ENCODE measurements at regions not wholly inside any gene's neighbourhood (a gene's known extent, or its start where the extent isn't known, plus 50 kb on each side); places are given as distances from the start of the nearest gene placed in this dataset.
"Not testable (repeated sequence)": the region's sequence is repeated elsewhere in the genome, so short reads cannot be mapped to it uniquely, and the experiment has no call there.

DNA sequence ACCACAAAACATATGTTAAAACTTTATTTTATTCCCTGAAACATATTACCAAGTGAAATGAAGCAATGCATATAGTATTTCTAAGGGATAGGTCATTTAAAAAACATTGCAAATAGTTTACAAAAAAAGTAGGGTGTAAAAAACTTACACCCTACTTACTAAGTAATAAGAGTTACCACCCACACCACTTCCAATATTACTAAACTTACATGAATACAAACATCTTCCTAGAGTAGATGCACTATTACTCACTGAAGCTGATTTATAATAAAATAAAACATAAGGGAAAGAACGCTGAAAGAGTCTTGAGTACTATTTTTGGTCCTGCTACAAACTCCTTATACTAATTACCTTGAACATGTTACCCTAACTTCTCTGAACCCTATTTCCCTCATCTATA is 289.4 kb downstream of the HINT1 start:
- Histone ChIP-seq H3K9ac (ENCODE audit: low read depth, low read length) (no peak overlapping the region), H3K36me3 (ENCODE audit: insufficient read depth, low read length) (no peaks in the 10 kb centered on the region), H3K9me3 (ENCODE audit: control insufficient read depth, insufficient read depth, low read length) (no peaks in the 10 kb centered on the region), H3K4me1 (ENCODE audit: insufficient read depth, low read length) (peaks cover 4% of the 10 kb centered on the region; the same call in 1 of the 2 replicates)

DNA sequence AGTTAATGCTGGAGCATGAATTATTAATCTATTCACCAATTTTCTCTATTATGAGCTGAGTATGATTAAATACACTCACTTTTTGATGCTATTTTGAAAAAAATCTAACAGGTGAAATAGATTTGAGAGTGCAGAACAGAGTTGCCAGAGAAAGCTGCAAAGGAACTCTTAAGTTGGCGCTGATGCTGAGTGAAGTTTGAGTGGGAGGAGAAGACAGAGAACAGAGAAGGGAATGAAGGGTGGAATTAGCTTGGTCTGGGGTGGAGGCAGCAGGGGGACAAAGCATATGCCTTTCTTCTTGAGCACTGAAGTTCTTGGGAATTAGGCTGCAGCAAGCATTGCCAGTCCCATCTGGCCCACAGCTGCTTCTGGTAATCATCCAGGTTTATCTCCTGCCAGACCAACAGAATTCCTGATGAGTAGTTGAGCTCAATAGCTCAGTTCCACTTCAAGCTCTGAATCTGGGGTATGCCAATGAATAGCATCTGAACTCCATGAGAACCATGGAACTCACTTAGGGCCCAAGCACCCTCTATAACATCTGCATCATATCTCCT is 290.1 kb downstream of the HINT1 start:
- H3K4me1 ChIP-seq (ENCODE audit: insufficient read depth, low read length) = peaks cover 5% of the 10 kb centered on the region; the same call in 1 of the 2 replicates
- no peak overlapping the region for H3K9ac ChIP-seq (ENCODE audit: low read depth, low read length)
- no peaks in the 10 kb centered on the region for H3K9me3 ChIP-seq (ENCODE audit: control insufficient read depth, insufficient read depth, low read length)
- no peaks in the 10 kb centered on the region for H3K36me3 ChIP-seq (ENCODE audit: insufficient read depth, low read length)

DNA sequence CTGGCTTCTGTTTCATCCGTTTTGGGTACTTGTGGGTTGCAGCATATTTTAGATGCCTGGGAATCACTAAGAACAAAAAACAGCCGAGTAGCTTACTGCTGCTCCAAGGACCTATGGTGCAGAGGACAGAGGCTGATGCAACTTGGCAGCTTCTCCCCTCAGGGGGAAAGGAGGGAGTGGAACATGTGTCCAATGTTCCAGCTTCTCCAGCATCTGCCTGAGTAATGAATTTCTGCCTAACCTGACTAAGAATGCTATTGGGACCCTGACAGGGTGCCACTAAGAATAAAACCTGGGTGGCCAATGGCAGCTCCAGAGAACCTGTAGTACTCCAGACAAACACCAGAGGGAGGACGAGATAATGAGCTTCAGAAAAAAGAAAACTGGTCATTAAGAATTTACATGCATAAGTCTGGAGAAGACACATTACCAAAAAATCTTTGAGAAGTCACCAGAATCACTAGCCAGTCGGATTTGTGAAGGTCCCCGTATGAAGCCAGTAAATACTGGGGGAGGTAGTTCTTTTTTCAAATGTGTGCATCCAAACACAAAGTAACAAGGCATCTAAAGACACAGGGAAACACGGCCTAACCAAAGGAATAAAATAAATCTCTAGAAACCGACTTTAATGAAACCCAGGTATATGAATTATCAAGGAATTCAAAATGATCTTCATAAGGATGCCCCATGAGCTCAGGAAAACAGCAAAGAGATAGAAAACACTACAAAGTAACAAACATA is 293.5 kb downstream of the HINT1 start:
- peaks cover 10% of the 10 kb centered on the region for H3K4me1 ChIP-seq (ENCODE audit: insufficient read depth, low read length)
- no peaks in the 10 kb centered on the region for H3K36me3 ChIP-seq (ENCODE audit: insufficient read depth, low read length)
- no peak overlapping the region for H3K9ac ChIP-seq (ENCODE audit: low read depth, low read length)
- no peaks in the 10 kb centered on the region for H3K9me3 ChIP-seq (ENCODE audit: control insufficient read depth, insufficient read depth, low read length)

DNA sequence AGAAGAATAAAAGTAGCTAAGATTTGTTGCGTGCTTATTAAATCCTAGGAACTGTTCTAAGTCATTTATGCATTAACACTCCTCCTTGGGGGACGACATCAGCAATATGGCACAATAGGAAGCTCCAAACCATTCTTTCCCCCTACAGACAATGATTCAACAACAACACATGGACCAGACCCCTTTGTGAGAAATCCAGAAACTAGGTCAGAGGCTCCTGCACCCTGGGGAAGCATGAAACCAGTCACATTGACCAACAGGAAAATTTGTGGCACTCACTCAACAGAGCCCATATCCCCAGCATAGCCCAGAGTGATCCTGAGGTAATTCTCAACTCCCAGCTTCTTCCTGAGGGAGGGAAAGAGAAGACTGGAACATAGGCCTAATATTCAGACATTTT is 294.4 kb downstream of the HINT1 start:
- peaks cover 10% of the 10 kb centered on the region for H3K4me1 ChIP-seq (ENCODE audit: insufficient read depth, low read length)
- no peaks in the 10 kb centered on the region for H3K9me3 ChIP-seq (ENCODE audit: control insufficient read depth, insufficient read depth, low read length)
- H3K36me3 ChIP-seq (ENCODE audit: insufficient read depth, low read length) = no peaks in the 10 kb centered on the region
- no peak overlapping the region for H3K9ac ChIP-seq (ENCODE audit: low read depth, low read length)

DNA sequence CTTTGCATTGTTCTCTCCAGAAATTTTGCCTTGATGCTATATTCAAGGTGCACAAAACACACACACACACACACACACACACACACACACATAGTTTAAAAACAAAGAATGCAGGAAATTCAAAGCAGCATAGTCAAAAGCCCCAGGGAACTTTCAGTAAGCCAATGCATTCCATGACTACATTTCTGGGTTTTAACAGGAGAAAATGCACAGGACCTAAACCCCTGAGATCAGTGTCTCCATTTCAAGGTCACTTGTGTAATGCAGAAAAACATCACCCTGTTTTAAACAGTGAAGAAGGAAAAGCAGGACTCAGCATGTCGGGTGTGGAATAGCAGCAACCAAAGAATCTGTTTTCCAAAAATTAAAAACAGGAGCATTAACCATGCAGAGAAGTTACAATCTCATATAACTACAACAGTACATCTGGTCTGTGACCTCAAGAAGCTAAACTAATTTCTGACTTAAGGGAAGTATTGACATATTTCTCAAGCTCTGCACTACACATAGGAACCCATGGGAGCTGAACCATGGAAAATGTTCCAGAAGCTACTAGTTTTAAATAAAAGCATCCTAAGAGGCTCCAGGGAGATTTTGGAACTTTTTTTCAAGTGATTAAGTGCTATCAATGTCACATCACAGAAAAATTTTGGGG is 296.7 kb downstream of the HINT1 start:
- Histone ChIP-seq H3K9me3 (ENCODE audit: control insufficient read depth, insufficient read depth, low read length) (no peaks in the 10 kb centered on the region; the same call in 1 of the 2 replicates), H3K36me3 (ENCODE audit: insufficient read depth, low read length) (no peaks in the 10 kb centered on the region), H3K9ac (ENCODE audit: low read depth, low read length) (no peak overlapping the region), H3K4me1 (ENCODE audit: insufficient read depth, low read length) (peaks cover 10% of the 10 kb centered on the region)

DNA sequence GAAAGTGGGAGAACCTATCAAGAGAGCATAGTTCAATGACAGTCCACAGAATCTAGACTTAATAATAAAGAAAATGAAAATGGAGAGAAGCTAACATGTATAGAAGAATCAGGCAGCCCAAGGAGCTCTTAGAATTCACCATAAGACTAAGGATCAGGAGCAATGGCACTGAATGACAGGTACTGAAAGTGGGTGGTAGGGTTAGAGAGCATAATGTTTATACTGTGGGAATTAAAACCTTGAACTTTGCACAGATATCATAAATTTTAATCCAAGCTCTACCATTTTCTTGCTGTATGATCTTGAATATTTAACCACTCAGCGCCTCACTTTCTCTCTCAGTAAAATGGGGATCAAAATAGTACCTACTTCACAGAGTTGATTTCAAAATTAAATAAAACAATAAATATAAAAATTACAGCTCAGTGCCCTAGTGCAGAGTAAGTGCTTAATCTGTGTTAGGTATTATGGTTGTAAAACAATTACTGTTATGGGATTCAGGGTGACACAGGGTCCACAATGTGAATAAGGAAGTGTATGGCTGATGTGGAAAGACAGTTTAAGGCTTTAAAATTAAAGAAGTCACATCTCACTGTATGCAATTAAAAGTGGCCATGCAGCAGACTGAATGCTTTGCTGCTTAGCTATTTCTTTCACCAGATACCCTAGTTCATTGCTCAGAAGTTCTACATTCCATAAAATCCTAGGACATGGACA is 319.8 kb downstream of the HINT1 start:
- Histone ChIP-seq H3K9me3 (ENCODE audit: control insufficient read depth, insufficient read depth, low read length) (no peaks in the 10 kb centered on the region), H3K4me1 (ENCODE audit: insufficient read depth, low read length) (no peaks in the 10 kb centered on the region), H3K36me3 (ENCODE audit: insufficient read depth, low read length) (no peaks in the 10 kb centered on the region), H3K9ac (ENCODE audit: low read depth, low read length) (no peak overlapping the region)

DNA sequence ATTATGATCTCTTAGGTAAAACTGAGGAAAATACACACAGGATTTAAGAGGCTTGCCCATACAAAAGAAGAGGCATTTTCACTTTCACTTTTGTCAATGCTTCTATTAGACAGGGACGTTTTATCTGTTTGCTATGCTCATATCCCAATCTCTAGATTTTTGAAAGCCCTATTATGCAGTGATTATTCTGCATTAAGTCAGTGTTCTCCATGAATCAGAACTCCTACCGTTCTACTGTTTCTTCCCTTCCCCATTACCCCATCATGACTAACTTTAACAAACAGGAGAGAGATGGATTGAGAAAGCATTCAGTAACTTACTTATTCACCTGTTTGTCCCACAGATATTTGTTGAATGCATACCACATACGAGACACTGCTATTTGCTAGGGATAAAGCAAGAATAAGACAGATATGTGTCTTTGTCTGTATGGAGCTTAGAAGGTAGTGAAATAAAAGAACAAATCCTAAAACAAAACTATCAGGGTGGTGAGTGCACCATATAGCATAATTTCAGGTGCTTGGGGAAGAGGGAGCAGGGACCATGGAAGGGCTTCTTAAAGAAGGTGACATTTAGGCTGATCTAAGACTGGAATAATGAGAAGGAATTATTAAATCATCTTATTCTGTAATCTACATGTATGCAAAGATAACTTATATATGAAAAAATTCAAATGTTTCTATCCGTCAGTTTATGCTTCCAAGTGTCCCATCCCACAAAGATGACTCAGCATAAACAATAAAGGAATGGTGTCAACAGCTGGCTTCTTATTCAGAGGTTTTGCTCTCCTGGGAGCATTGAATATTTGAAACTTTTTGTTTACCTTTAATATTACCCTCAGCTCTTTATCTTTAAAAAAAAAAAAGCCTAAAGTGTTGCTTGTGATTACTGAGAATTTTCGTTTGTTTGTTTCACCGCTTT is 328.1 kb downstream of the HINT1 start:
- no peaks in the 10 kb centered on the region for H3K36me3 ChIP-seq (ENCODE audit: insufficient read depth, low read length)
- H3K9me3 ChIP-seq (ENCODE audit: control insufficient read depth, insufficient read depth, low read length) = no peaks in the 10 kb centered on the region
- no peaks in the 10 kb centered on the region for H3K4me1 ChIP-seq (ENCODE audit: insufficient read depth, low read length)
- H3K9ac ChIP-seq (ENCODE audit: low read depth, low read length) = no peak overlapping the region

DNA sequence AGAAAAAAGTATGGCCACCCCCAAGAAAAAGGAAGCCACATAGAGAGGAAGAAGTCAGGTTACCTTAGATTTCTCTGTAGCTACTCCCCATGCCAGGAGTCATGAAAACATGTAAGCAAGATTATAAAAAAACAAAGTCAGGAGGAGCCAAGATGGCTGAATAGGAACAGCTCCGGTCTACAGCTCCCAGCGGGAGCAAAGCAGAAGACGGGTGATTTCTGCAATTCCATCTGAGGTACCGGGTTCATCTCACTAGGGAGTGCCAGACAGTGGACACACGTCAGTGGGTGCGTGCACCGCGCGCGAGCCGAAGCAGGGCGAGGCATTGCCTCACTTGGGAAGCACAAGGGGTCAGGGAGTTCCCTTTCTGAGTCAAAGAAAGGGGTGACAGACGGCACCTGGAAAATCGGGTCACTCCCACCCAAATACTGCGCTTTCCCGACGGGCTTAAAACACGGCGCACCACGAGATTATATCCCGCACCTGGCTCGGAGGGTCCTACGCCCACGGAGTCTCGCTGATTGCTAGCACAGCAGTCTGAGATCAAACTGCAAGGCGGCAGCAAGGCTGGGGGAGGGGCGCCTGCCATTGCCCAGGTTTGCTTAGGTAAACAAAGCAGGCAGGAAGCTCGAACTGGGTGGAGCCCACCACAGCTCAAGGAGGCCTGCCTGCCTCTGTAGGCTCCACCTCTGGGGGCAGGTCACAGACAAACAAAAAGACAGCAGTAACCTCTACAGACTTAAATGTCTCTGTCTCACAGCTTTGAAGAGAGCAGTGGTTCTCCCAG is 347.3 kb downstream of the HINT1 start:
- not testable (repeated sequence) for H3K36me3 ChIP-seq (ENCODE audit: insufficient read depth, low read length); H3K9me3 ChIP-seq (ENCODE audit: control insufficient read depth, insufficient read depth, low read length); H3K9ac ChIP-seq (ENCODE audit: low read depth, low read length); H3K4me1 ChIP-seq (ENCODE audit: insufficient read depth, low read length)

DNA sequence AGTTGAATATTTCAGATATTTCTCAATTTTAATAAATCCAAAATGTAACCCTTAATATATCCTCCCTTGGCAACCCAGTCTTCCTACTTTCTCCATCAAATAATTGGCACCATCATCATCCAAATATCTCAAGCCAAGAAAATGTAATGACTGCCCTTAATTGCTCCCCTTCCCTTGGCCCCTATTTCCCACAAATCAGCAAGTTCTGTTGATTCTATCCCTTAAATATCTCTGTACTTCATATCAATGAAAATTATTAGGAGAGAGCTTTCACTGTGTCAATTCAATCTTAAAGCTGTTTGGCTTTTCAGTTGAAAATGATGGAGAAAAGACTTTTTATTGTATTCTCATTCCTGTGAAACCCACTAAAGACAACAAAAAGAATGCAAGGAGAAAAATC is 349.8 kb downstream of the HINT1 start:
- no peaks in the 10 kb centered on the region for H3K9me3 ChIP-seq (ENCODE audit: control insufficient read depth, insufficient read depth, low read length)
- H3K4me1 ChIP-seq (ENCODE audit: insufficient read depth, low read length) = no peaks in the 10 kb centered on the region
- H3K36me3 ChIP-seq (ENCODE audit: insufficient read depth, low read length) = no peaks in the 10 kb centered on the region
- no peak overlapping the region for H3K9ac ChIP-seq (ENCODE audit: low read depth, low read length)

DNA sequence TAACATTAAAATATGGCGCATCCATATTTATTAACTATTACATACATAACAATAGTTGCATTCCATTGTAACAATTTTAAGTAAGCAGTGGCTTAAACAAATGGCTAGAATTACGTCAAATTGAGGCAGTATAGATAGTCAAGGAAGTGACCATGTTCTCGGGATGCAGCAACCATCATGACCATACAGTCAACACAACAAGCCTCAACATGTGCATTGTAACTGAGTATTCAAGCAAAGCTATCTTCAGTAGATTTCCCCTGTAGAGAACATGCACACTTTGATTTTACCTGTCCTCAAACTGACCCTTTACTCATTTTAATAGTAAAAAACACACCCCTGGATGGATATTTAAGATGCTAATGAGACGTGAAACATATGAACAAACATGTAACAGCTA is 356.4 kb downstream of the HINT1 start:
- no peak overlapping the region for H3K9ac ChIP-seq (ENCODE audit: low read depth, low read length)
- H3K36me3 ChIP-seq (ENCODE audit: insufficient read depth, low read length) = no peaks in the 10 kb centered on the region
- no peaks in the 10 kb centered on the region for H3K4me1 ChIP-seq (ENCODE audit: insufficient read depth, low read length)

DNA sequence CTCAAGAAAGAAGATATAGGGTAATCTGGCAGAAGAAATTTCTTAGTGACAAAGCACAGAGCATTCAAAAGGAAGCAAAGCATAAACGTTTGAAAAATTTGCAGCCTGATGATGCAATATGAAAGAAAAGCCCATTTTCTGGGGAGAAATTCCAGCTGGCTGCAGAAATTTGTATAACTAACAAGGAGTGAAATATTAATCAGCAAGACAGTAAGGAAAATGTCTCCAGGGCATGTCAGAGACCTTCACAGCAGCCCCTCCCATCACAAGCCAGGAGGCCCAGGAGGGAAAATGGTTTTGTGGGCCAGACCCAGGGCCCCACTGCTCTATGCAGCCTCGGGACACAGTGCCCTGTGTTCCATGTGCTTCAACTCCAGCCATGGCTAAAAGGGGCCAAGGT is 359.4 kb downstream of the HINT1 start:
- H3K4me1 ChIP-seq (ENCODE audit: insufficient read depth, low read length) = no peaks in the 10 kb centered on the region
- H3K36me3 ChIP-seq (ENCODE audit: insufficient read depth, low read length) = no peaks in the 10 kb centered on the region
- H3K9ac ChIP-seq (ENCODE audit: low read depth, low read length) = no peak overlapping the region
- no peaks in the 10 kb centered on the region; the same call in 1 of the 2 replicates for H3K9me3 ChIP-seq (ENCODE audit: control insufficient read depth, insufficient read depth, low read length)

More for the DNA sequence above, 356.4 kb downstream of the HINT1 start:
- no peaks in the 10 kb centered on the region; the same call in 1 of the 2 replicates for H3K9me3 ChIP-seq (ENCODE audit: control insufficient read depth, insufficient read depth, low read length)

DNA sequence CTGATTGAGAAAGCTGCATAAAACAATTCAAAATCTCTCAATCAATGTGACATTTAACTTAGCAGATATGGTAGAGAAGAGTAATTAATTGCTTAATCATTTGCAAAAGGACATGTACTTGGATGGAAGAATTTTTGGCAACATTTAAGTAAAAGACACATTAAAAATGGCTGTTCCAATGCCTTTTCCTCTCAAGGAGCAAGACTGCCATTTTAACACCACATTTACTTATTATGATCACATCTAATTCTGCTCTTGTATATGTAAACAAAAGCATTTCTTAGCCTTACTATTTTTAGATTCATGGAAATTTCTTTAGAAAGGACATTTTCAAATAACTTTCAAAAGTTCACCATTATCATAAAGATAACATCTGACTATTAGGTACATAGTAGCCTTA is 360.0 kb downstream of the HINT1 start:
- no peaks in the 10 kb centered on the region; the same call in 1 of the 2 replicates for H3K9me3 ChIP-seq (ENCODE audit: control insufficient read depth, insufficient read depth, low read length)
- no peak overlapping the region for H3K9ac ChIP-seq (ENCODE audit: low read depth, low read length)
- no peaks in the 10 kb centered on the region for H3K36me3 ChIP-seq (ENCODE audit: insufficient read depth, low read length)
- H3K4me1 ChIP-seq (ENCODE audit: insufficient read depth, low read length) = no peaks in the 10 kb centered on the region

DNA sequence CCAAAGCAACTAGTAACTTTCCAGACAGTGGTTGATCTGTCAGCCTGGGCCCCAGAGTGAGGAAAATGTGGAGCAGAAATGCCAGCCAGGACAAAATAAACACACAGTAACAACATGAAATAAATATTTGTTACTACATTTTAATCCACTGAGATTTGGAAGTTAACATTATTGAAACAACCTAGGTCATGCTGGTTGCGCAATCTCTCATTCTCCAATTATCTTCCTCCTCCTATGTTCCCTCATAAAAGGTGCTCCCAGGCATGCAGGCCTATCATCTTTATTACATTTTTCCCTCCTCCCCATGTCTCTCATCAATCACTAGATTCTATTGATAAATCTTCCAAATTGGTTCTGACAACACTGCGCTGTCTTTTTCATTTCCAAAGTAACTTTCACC is 363.1 kb downstream of the HINT1 start:
- no peaks in the 10 kb centered on the region; the same call in 1 of the 2 replicates for H3K9me3 ChIP-seq (ENCODE audit: control insufficient read depth, insufficient read depth, low read length)
- no peak overlapping the region for H3K9ac ChIP-seq (ENCODE audit: low read depth, low read length)
- H3K36me3 ChIP-seq (ENCODE audit: insufficient read depth, low read length) = no peaks in the 10 kb centered on the region
- no peaks in the 10 kb centered on the region for H3K4me1 ChIP-seq (ENCODE audit: insufficient read depth, low read length)

Data from ES-I3 (cell line).